Osteoblast (primary cell): ENCODE measurements at regions not wholly inside any gene's neighbourhood (a gene's known extent, or its start where the extent isn't known, plus 50 kb on each side); places are given as distances from the start of the nearest gene placed in this dataset.

Source experiments
- DNase-seq: peaks from one replicate; pipeline ENCODE4 v3.0.0; 2011; ENCODE audit warnings: low spot score, mixed read lengths; ENCODE audit not compliant: insufficient read length; ENCODE audit errors: missing footprints
- H2AFZ ChIP-seq: 2 replicates; pipeline ENCODE4 v1.6.0; 2011; ENCODE audit warnings: mild to moderate bottlenecking, low read length
- H3K27ac ChIP-seq: 2 replicates; pipeline ENCODE4 v1.5.1; 2011; ENCODE audit warnings: mild to moderate bottlenecking, low read depth, low read length, moderate library complexity
- H3K27me3 ChIP-seq: 2 replicates; pipeline ENCODE4 v1.6.0; 2012; ENCODE audit warnings: mild to moderate bottlenecking, control low read depth, inconsistent platforms, low read length, moderate library complexity; ENCODE audit not compliant: insufficient read depth
- H3K36me3 ChIP-seq: 2 replicates; pipeline ENCODE4 v1.5.1; 2011; ENCODE audit warnings: mild to moderate bottlenecking, low read length, control low read depth, moderate library complexity; ENCODE audit not compliant: insufficient read depth
- H3K4me1 ChIP-seq: 2 replicates; pipeline ENCODE4 v1.5.1; 2011; ENCODE audit warnings: mild to moderate bottlenecking, low read length, control low read depth, moderate library complexity; ENCODE audit not compliant: insufficient read depth
- H3K4me2 ChIP-seq: 2 replicates; pipeline ENCODE4 v1.6.0; 2011; ENCODE audit warnings: mild to moderate bottlenecking, low read length; ENCODE audit not compliant: insufficient read depth
- H3K4me3 ChIP-seq: fragments of 200-600 bp; sonication (generic); 3 replicates; pipeline ENCODE4 v1.5.1; 2012; ENCODE audit warnings: mild to moderate bottlenecking, low read length, inconsistent platforms; ENCODE audit not compliant: insufficient read depth
- H3K79me2 ChIP-seq: 2 replicates; pipeline ENCODE4 v1.6.0; 2012; ENCODE audit warnings: mild to moderate bottlenecking, low read length, control low read depth, inconsistent platforms; ENCODE audit not compliant: insufficient read depth
- H3K9me3 ChIP-seq: 2 replicates; pipeline ENCODE4 v1.5.1; 2011; ENCODE audit warnings: low read depth, low read length, control low read depth
- H4K20me1 ChIP-seq: 2 replicates; pipeline ENCODE4 v1.6.0; 2012; ENCODE audit warnings: mild to moderate bottlenecking, low read length, control low read depth; ENCODE audit not compliant: insufficient read depth
- TF ChIP-seq, protein P1 (sequence below): IDR thresholded peaks from 2 replicates; pipeline ENCODE4 v1.5.1; 2011; ENCODE audit warnings: mild to moderate bottlenecking, low read depth, low read length, moderate library complexity; ENCODE audit errors: extremely low read depth

DNA sequence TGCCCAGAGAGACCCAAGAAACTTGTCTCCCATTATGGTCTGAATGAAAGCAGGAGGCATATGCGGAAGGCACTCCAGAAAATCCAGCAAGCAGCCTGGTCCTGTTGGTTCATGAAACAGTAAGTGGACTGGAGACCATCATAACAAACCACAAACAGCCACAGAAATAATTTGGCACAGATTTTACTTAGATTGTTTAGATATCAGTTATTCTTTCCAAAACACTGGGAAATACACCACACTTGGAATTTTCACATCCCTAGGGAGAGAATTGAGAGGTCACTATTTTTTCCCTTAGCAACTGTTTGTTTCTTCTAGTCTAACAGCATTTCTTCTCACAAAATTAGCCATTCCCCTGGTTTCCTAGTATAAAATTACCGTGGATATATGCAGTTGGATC, 300.8 kb downstream of the OSTF1 start:
- H4K20me1 ChIP-seq = no peaks in the 10 kb centered on the region
- H3K4me3 ChIP-seq = no peak overlapping the region
- TF ChIP-seq, protein P1, sequence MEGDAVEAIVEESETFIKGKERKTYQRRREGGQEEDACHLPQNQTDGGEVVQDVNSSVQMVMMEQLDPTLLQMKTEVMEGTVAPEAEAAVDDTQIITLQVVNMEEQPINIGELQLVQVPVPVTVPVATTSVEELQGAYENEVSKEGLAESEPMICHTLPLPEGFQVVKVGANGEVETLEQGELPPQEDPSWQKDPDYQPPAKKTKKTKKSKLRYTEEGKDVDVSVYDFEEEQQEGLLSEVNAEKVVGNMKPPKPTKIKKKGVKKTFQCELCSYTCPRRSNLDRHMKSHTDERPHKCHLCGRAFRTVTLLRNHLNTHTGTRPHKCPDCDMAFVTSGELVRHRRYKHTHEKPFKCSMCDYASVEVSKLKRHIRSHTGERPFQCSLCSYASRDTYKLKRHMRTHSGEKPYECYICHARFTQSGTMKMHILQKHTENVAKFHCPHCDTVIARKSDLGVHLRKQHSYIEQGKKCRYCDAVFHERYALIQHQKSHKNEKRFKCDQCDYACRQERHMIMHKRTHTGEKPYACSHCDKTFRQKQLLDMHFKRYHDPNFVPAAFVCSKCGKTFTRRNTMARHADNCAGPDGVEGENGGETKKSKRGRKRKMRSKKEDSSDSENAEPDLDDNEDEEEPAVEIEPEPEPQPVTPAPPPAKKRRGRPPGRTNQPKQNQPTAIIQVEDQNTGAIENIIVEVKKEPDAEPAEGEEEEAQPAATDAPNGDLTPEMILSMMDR = no peak
- H3K27ac ChIP-seq = no peak overlapping the region
- no peaks in the 10 kb centered on the region for H3K4me1 ChIP-seq
- no peaks in the 10 kb centered on the region for H3K9me3 ChIP-seq
- H3K36me3 ChIP-seq = no peaks in the 10 kb centered on the region
- no peak overlapping the region for H3K4me2 ChIP-seq
- H3K27me3 ChIP-seq = no peaks in the 10 kb centered on the region
- H2AFZ ChIP-seq = no peak overlapping the region
- DNase-seq = no peak
- no peaks in the 10 kb centered on the region for H3K79me2 ChIP-seq

DNA sequence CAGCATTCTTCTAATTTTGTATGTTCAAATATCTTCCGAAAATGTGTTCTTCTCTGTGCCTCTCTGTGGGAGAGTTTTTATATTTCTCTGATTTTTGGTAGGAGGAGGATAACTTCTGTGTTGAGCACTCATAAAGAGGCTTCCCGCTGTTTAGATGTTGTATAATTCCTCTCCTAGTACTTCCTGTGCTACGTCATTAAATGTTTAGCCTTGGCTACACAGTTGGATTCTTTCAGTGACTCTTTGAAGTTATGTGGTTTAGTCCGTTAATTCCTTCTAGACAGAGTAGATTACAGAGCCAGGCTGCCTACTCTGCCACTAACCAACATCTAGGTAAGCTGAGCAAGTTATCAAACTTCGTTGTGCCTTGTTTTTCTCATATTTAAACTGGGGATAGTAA, 302.6 kb downstream of the OSTF1 start:
- H2AFZ ChIP-seq = no peak overlapping the region
- H3K36me3 ChIP-seq = no peaks in the 10 kb centered on the region
- no peaks in the 10 kb centered on the region for H4K20me1 ChIP-seq
- no peak overlapping the region for H3K27ac ChIP-seq
- no peak overlapping the region for H3K4me2 ChIP-seq
- H3K4me1 ChIP-seq = no peaks in the 10 kb centered on the region
- no peaks in the 10 kb centered on the region for H3K79me2 ChIP-seq
- H3K4me3 ChIP-seq = no peak overlapping the region
- H3K9me3 ChIP-seq = no peaks in the 10 kb centered on the region
- no peaks in the 10 kb centered on the region for H3K27me3 ChIP-seq
- TF ChIP-seq, protein P1 = no peak
- no peak for DNase-seq

DNA sequence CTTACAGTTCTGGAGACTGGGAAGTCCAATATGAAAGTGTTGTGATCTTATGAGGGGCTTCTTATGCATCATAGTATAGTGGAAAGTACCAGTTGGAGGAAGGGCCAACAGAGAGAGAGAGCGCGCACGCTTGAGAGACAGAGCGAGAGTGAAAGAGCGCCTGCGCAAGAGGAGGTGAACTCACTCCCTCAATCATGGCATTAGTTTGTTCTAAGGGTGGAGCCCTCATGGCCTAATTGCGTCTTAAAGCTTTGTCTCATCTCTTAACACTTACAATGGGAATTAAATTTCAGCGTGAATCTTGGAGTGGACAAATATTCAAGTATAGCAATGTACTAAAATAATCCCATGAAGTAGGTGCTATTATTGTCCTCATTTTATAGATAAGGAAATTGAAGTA, 303.2 kb downstream of the OSTF1 start:
- no peak overlapping the region for H3K4me2 ChIP-seq
- no peaks in the 10 kb centered on the region for H3K9me3 ChIP-seq
- no peak for DNase-seq
- no peaks in the 10 kb centered on the region for H4K20me1 ChIP-seq
- no peak overlapping the region for H3K4me3 ChIP-seq
- no peaks in the 10 kb centered on the region for H3K27me3 ChIP-seq
- H3K27ac ChIP-seq = no peak overlapping the region
- H2AFZ ChIP-seq = no peak overlapping the region
- no peaks in the 10 kb centered on the region for H3K79me2 ChIP-seq
- no peaks in the 10 kb centered on the region for H3K36me3 ChIP-seq
- H3K4me1 ChIP-seq = no peaks in the 10 kb centered on the region
- TF ChIP-seq, protein P1 = no peak

DNA sequence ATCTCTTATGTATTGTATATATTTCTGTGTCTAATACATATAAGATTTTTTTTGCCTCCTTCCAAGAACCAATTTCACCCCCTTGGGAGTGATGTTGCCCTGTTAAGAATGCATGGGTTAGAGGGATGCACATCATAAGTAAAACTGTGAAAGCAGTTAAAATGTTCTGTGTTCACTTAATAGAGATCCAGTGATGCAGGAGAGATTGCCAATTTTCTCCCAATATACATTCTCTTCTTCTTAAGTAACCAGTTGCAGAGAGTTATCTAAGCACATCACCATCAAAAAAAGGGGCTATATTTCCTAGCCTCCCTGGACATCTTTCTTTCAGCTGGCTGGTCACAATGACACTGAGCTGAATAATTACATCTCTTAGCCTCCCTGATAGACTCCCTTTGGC, 307.0 kb downstream of the OSTF1 start:
- H3K4me3 ChIP-seq = no peak overlapping the region
- TF ChIP-seq, protein P1 = no peak

More for the DNA sequence above, 307.0 kb downstream of the OSTF1 start:
- no peaks in the 10 kb centered on the region for H3K27me3 ChIP-seq
- H2AFZ ChIP-seq = no peak overlapping the region
- H4K20me1 ChIP-seq = no peaks in the 10 kb centered on the region
- H3K4me1 ChIP-seq = no peaks in the 10 kb centered on the region
- H3K27ac ChIP-seq = no peak overlapping the region
- H3K36me3 ChIP-seq = no peaks in the 10 kb centered on the region
- no peak overlapping the region for H3K4me2 ChIP-seq
- no peaks in the 10 kb centered on the region for H3K79me2 ChIP-seq
- no peaks in the 10 kb centered on the region for H3K9me3 ChIP-seq
- no peak for DNase-seq
